HG03442 (cell line): ENCODE measurements at regions not wholly inside any gene's neighbourhood (a gene's known extent, or its start where the extent isn't known, plus 50 kb on each side); places are given as distances from the start of the nearest gene placed in this dataset.

ENCODE experiments used
- ATAC-seq: cut with Tn5 transposase; IDR thresholded peaks from one replicate; pipeline ENCODE4 v1.9.1; 2021; ENCODE audit warnings: mild to moderate bottlenecking, moderate library complexity; ENCODE audit not compliant: unreplicated experiment

DNA sequence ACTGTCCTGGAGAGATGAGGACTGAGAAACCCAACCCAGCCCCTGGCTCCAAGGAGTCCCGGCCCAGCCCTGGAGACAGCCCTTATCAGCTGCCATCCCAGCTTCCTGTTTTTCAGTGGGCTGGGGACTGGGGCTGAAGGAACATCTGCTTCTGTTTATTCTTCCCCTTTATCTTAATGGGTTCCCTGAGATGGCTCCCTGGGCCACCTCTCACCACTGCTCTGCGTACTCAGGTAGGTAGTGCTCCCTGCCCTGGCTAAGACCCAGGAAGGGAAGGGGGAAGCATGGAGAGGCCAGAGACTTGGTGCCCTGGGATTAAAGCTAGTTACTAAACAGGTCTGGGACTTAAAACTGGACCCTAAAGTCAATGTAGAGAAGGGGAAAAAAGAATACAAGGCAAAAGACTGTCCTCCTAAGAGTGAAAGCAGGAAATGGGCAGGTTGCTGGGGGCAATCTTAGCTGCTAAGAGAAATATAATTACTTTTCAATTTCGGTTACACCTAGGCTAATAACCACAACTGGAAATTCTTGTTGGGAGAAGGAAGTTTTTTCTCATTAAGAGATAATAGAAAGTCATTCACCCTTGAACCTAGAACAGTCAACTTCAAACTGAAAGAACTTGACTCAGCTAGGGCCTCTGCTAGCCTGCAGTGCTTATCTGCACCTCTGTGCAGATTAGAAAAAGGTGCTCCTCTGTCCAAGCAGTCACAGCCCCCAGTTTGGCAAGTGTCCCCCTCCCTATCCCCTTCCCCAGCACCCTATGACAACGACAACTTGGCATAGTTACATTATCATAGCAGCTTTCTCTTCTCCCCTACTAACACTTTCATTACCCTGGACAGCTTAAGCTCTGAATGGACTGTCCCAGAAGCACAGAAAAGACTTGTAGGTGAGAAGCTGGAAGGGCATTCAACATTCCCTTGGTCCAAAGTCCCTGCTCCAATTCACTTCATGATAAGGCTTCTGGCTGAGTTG, 65.6 kb upstream of the KDM7A start:
- ATAC-seq = peak; percentile 60

GRCh38 chr7:140239653-140239935, 62.8 kb upstream of the KDM7A start:
- ATAC-seq = no peak

DNA sequence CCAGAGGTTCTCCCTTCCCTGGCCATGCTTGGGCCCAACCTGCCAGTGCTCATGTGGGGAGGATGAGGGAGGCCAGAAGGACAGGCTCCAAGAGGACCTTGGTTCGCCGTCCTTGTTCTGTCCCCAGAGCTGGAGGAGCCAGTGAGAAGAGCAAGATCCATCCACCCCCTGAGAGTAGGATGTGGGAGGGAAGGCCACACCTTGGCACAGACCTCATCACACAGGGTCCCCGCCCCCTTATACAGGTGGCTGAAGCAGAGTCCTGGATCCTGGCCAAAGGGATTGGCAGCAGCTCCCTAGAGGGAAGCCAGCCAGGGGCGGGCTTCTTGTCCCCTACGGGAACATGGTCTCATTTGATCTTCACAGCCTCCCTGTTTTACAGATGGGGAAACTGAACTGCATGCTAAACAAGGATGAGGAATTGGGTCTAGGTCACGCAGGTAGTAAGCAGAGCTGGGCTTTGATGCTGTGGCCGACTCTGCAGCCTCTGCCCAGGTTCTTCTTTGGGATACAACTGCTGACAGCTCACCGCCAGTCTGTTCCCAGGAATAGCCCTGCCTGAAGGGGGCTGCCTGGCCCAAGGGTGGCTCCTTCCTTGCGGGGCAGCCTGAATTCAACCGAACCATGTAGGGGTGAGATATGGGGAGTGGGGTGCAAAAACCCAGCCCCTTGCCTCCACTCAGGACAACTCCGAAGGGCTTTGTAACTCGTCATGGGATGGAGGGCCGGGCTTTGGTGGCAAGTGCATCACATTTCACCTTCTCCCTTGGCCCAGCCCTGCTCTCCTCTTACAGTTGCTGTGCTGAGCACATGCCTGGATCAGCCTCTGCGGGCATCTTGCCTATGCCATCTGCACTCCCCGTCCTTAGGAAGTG, 62.2 kb upstream of the KDM7A start:
- no peak for ATAC-seq

GRCh38 chr7:140237390-140237789, 60.6 kb upstream of the KDM7A start:
- no peak for ATAC-seq

GRCh38 chr7:140236626-140237025, 59.8 kb upstream of the KDM7A start:
- ATAC-seq = no peak

DNA sequence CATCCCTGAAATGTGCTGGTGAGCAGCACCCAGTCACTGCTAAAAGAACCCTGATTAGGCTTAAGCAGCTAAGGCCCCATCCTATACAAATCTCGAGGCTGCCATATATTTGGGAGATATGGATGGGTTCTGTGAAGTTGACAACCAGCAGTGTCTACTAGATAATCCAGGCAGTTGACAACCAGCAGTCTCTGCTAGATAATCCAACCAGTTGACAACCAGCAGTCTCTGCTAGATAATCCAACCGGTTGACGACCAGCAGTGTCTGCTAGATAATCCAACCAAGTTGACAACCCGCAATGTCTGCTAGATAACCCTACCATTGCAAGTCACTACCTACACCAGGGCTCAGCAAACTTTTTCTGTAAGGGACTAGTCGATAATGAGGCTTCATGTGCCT, 58.3 kb upstream of the KDM7A start:
- ATAC-seq = no peak

- peak; percentile 35 for ATAC-seq
Observed at GRCh38 chr7:140232957-140233917, 56.5 kb upstream of the KDM7A start.

DNA sequence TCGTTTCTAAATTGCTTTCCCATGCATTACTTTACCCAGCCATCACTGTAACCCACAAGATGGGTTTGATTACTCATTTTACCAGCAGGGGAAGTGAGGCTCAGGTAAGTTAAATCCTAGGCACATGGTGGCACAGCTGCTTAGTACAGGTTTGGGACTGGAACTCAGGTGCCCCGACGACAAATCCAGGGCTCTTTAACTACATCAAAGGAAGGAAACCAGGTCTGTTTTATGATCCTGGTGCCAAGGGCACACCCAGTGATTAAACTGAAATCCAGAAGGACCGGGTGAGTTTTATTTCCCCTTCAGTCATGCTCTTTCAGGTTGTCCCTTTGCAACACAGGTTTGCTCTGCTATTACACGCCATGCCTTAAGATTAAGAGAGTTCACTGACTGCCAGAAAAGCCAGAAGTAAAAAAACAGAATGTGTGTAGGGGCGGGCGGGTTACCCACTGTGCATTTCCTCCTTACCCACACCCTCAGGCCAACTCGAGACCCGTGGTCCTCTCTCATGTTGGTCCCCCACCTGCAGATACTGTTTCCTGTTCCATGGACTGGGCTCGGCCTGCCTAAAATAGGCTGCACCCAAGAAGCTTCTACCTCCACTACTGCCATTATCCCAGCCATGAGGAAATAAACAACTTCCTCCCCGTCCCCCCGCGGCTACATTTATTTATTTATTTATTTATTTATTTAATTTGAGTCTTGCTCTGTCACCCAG, 55.1 kb upstream of the KDM7A start:
- no peak for ATAC-seq

DNA sequence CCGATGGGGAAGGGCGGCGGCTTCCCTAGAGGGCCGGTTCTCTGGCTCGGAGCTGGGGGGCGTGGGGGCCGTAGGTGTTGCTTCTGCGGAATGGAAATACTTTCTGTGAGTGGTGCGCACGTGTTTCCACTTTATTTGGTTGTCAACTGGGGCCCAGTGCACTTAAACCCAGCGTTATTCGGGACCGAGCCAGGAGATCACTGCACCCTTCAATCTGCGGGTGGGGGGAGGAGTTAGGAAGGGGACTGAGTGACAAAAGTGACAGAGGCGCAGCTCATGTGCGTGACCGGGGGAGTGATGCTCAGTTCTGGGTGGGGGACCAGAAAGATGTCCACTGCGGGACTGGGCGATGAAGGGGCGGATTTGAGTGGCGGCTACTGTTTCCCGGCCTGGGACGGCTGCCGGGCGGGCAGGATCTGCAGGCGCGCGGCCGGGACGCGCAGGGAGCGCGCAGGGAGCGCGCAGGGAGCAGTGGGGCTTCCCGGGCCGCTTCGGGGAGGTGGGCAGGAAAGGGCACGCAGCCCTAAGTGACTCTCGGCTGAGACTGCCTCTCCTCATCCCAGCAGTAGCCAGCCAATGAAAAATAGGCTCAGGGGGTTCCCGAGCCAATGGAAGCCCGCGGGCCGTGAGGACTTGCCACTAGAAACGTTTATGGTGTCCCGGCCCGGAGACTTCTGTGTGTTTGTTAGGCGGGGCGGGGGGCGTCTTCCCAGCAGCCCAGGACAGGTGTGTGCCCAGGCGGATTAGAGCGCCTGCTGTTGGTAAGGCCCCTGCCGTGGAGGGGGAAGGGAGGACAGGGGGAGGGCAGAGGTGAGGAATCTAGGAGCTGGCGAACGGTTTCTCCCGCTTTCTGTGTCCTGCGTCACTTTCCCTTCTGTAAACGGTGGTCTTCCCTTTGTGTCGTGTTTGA, 54.3 kb upstream of the KDM7A start:
- no peak for ATAC-seq

DNA sequence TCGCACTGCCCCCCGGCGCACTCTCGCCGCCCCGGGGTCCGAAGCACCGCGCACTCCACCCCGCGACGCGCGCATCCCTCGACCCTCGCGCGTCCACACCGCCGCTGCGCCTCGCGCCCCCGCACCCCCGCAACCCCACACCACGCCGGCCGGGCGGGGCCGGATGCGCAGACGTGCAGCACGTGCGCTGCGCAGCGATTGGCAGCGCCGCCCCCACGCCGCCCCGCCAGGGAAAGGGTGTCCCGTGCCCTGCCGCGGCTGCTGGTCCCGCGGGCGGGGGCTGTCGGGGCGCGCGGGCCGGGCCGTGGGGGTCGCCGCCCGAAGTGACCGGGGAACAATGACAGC, 53.7 kb upstream of the KDM7A start:
- no peak for ATAC-seq

DNA sequence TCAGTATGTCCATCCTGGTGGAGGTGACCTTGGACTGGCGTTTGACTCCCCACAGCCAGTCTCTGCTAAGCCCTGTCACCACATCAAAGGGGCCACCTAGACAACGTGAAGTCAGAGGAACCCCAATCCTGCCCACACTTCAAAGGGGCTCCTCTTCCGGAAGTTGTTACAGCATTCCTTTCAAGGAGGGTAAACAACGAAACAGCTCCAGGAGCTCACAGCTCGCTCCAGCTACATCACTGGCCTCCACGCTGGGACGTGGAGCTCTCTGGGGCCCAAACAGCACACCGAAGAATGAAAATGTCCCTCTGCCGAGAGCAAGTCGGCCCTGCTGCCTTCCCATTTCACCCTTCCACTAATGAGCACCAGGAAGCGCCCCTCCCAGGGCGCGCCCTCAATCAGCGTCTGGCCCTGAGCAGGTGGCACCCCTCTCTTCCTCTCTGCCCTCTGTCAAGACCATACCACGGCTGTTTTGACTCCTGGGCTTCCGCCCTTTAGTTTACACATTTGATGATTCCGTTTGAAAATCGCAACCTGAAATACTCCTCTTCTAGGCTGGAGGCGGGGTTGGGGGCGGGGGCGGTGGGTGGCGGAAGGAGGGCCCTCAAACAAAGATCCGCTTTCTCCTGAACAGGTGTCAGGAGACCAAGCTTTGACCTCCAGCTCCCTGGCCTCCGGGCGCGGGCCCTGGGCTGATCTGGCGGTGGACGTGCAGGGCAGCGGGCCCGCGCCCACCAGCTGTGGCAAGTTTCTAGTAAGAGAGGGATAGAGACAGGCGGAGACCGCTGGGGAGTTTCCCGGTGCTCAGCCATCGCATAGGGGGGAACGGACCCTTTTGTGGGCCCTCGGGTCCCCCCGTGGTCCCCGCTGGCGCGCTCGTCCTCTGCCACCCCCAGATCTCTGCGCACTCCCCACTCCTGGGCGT, 53.1 kb upstream of the KDM7A start:
- ATAC-seq = no peak

DNA sequence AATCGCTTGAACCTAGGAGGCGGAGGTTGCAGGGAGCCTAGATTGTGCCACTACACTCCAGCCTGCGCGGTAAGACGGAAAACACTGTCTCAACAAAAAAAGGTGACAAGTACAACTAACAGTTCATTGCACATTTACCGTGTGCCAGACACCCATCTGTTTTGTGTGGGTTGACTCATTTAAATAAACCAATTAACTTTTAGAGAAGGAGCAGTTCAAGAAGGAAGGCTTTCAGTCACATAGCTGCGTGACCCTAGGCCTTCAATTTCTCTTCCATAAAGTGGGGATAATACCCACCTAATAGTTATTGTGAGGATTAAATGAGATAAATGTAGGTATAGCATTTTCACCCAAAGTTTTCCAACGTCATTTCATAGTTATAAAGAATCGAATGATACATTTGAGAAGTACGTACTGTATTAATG, 52.3 kb upstream of the KDM7A start:
- no peak for ATAC-seq
